ENCODE measurements at regions not wholly inside any gene's neighbourhood (a gene's known extent, or its start where the extent isn't known, plus 50 kb on each side); places are given as distances from the start of the nearest gene placed in this dataset.

GRCh38 chr4:169925678-169926077, 100.5 kb downstream of the MFAP3L start:
- BruUV-seq (replicated peaks), result no TSS peak
- POLR2A ChIA-PET, result no interaction called here

GRCh38 chr4:169922632-169923276, 103.4 kb downstream of the MFAP3L start:
- ATAC-seq (no peak), DNase-seq (ENCODE audit: low read depth, low spot score) (no peak)
- in situ Hi-C loops (cut with HindIII; ENCODE audit: low pct_unique_long_range_greater_than_20kb, low sequenced_read_pairs) (no loop called here), intact Hi-C loops (cut with micrococcal nuclease; ENCODE audit: unreplicated experiment) (no loop called here)
- H3K4me3 ChIP-seq (ENCODE audit: low read depth in 2 of 2, low read length in 2 of 2), result no peak overlapping the region
- POLR2A ChIA-PET, result no interaction called here
- H3K9me3 ChIP-seq (ENCODE audit: control insufficient read depth, insufficient read depth, low read depth, low read length), result no peaks in the 10 kb centered on the region
- H3K4me1 ChIP-seq (ENCODE audit: control insufficient read depth, insufficient read depth, low read length), result no peaks in the 10 kb centered on the region
- H3K27ac ChIP-seq (ENCODE audit: low read length), result no peak overlapping the region
- TF ChIP-seq CTCF (IDR thresholded peaks at IDR 0.05) (no peak), SIN3A (IDR thresholded peaks at IDR 0.05; ENCODE audit: borderline replicate concordance, insufficient read depth, low read depth, low read length) (no peak), POLR2AphosphoS5 (IDR thresholded peaks at IDR 0.05; ENCODE audit: low read depth, low read length) (no peak), REST (IDR thresholded peaks at IDR 0.05; ENCODE audit: insufficient read depth in 1 of 2, low read depth in 2 of 2, low read length in 1 of 2) (no peak), TCF7L2 (IDR thresholded peaks at IDR 0.05; ENCODE audit: low read depth, low read length) (no peak)
- H3K27me3 ChIP-seq (ENCODE audit: control insufficient read depth, insufficient read depth, low read length), result no peaks in the 10 kb centered on the region
- CTCF ChIA-PET, result no interaction called here
- BruUV-seq (replicated peaks), result no TSS peak
- H3K36me3 ChIP-seq (ENCODE audit: control insufficient read depth, insufficient read depth, low read length), result no peaks in the 10 kb centered on the region

More at GRCh38 chr4:169925678-169926077, 100.5 kb downstream of the MFAP3L start:
- intact Hi-C loops (cut with micrococcal nuclease; ENCODE audit: unreplicated experiment) (no loop called here), in situ Hi-C loops (cut with HindIII; ENCODE audit: low pct_unique_long_range_greater_than_20kb, low sequenced_read_pairs) (no loop called here)
- Histone ChIP-seq H3K27me3 (ENCODE audit: control insufficient read depth, insufficient read depth, low read length) (no peaks in the 10 kb centered on the region), H3K27ac (ENCODE audit: low read length) (no peak overlapping the region), H3K36me3 (ENCODE audit: control insufficient read depth, insufficient read depth, low read length) (no peaks in the 10 kb centered on the region), H3K4me3 (ENCODE audit: low read depth in 2 of 2, low read length in 2 of 2) (no peak overlapping the region), H3K4me1 (ENCODE audit: control insufficient read depth, insufficient read depth, low read length) (no peaks in the 10 kb centered on the region), H3K9me3 (ENCODE audit: control insufficient read depth, insufficient read depth, low read depth, low read length) (no peaks in the 10 kb centered on the region)
- TF ChIP-seq POLR2AphosphoS5 (IDR thresholded peaks at IDR 0.05; ENCODE audit: low read depth, low read length) (no peak), SIN3A (IDR thresholded peaks at IDR 0.05; ENCODE audit: borderline replicate concordance, insufficient read depth, low read depth, low read length) (no peak), REST (IDR thresholded peaks at IDR 0.05; ENCODE audit: insufficient read depth in 1 of 2, low read depth in 2 of 2, low read length in 1 of 2) (no peak), CTCF (IDR thresholded peaks at IDR 0.05) (no peak), TCF7L2 (IDR thresholded peaks at IDR 0.05; ENCODE audit: low read depth, low read length) (no peak)
- DNase-seq (ENCODE audit: low read depth, low spot score) (no peak), ATAC-seq (no peak)
- CTCF ChIA-PET, result no interaction called here

Measured in Panc1 (cell line).